HepG2 (cell line): ENCODE measurements at regions not wholly inside any gene's neighbourhood (a gene's known extent, or its start where the extent isn't known, plus 50 kb on each side); places are given as distances from the start of the nearest gene placed in this dataset.

Source experiments
- ATAC-seq: fragments of 200-7000 bp; cut with Tn5 transposase; 3 replicates; pipeline ENCODE4 v1.9.1; 2020; ENCODE audit warnings: mild to moderate bottlenecking, moderate library complexity
- BruUV-seq: library from RNA; stranded (reverse); fragments of 400-500 nt; replicated peaks from 2 replicates; lab custom pipeline; 2021; lab: Mats Ljungman, UMichigan
- CTCF ChIA-PET: fragments of 300-600 bp; formaldehyde crosslinking; extraction: SDS; loops from one replicate; lab custom pipeline; 2021; ENCODE audit warnings: low total read pairs, inconsistent platforms, low intra/inter-chr PET ratio; lab: Yijun Ruan, JAX
- POLR2A ChIA-PET: fragments of 350-600 bp; sonication (Branson Sonifier 250); formaldehyde crosslinking; loops from one replicate; lab custom pipeline; 2020; ENCODE audit warnings: antibody characterized with exemption, inconsistent platforms; lab: Yijun Ruan, JAX
- DNase-seq: peaks from one replicate; pipeline ENCODE4 v3.0.0-alpha.2; 2015; ENCODE audit warnings: low spot score
- FAIRE-seq: peaks from 3 replicates; lab custom pipeline; 2011; peaks lifted over from hg19 to GRCh38; lab: Jason Lieb, UNC
- H2AFZ ChIP-seq: one replicate; pipeline ENCODE4 v1.6.1; 2011; ENCODE audit warnings: low read length, inconsistent platforms
- H3K27ac ChIP-seq: fragments of 300-600 bp; 3 replicates; pipeline ENCODE4 v1.8.0; 2011; ENCODE audit warnings: mixed run types, mild to moderate bottlenecking, mixed read lengths, low read length, inconsistent platforms; ENCODE audit not compliant: insufficient read depth; ENCODE audit errors: extremely low read length
- H3K27me3 ChIP-seq, 2 experiments: fragments of 200-600 bp in 1 of 2; 2 replicates in 1 of 2; 3 replicates in 1 of 2; pipeline versions ENCODE4 v1.6.0 to v1.8.0; 2011; ENCODE audit warnings: low read length in 2 of 2, mild to moderate bottlenecking in 2 of 2, moderate library complexity in 2 of 2, inconsistent platforms in 1 of 2; ENCODE audit not compliant: insufficient read depth in 2 of 2, control insufficient read depth in 1 of 2
- H3K36me3 ChIP-seq, 2 experiments: fragments of 200-600 bp in 1 of 2; replicated peaks in 1 of 2; 2 replicates in 1 of 2; 3 replicates in 1 of 2; pipeline versions ENCODE4 v1.5.1 to v1.8.0; 2011; ENCODE audit warnings: low read length in 2 of 2, inconsistent platforms in 1 of 2; ENCODE audit not compliant: insufficient read depth in 2 of 2, control insufficient read depth in 1 of 2
- H3K4me1 ChIP-seq: 2 replicates; pipeline ENCODE4 v1.5.1; 2012; ENCODE audit warnings: low read length, inconsistent platforms; ENCODE audit not compliant: insufficient read depth
- H3K4me2 ChIP-seq: 2 replicates; pipeline ENCODE4 v1.6.0; 2011; ENCODE audit warnings: low read depth, low read length, inconsistent platforms
- H3K4me3 ChIP-seq, 3 experiments: fragments of 200-600 bp in 1 of 3; sonication (generic), shearing (Covaris generic) in 1 of 3; replicated peaks in 1 of 3; 2 replicates each; pipeline ENCODE4 v1.5.1; 2011 to 2016; ENCODE audit warnings: low read length in 3 of 3, inconsistent platforms in 2 of 3, low read depth in 2 of 3, mild to moderate bottlenecking in 2 of 3, control low read depth in 1 of 3, mixed read lengths in 1 of 3; ENCODE audit not compliant: insufficient read depth in 1 of 3
- H3K79me2 ChIP-seq: one replicate; pipeline ENCODE4 v1.6.1; 2011; ENCODE audit warnings: low read length, inconsistent platforms; ENCODE audit not compliant: insufficient read depth
- H3K9ac ChIP-seq: 2 replicates; pipeline ENCODE4 v1.6.0; 2011; ENCODE audit warnings: mild to moderate bottlenecking, low read depth, low read length, inconsistent platforms; ENCODE audit not compliant: insufficient read depth
- H3K9me3 ChIP-seq: 2 replicates; pipeline ENCODE4 v1.5.1; 2012; ENCODE audit warnings: mild to moderate bottlenecking, low read length
- H4K20me1 ChIP-seq: 2 replicates; pipeline ENCODE4 v1.6.0; 2011; ENCODE audit warnings: inconsistent platforms, mild to moderate bottlenecking, low read length, moderate library complexity; ENCODE audit not compliant: insufficient read depth
- ETV6 ChIP-seq: sonication (generic); formaldehyde crosslinking; conservative IDR thresholded peaks from 2 replicates; pipeline ENCODE4 v1.4.0; 2020; ENCODE audit warnings: missing genetic modification reagents
- NFKB2 ChIP-seq: sonication (generic); formaldehyde crosslinking; IDR thresholded peaks from 2 replicates; pipeline ENCODE4 v1.4.0; 2020; ENCODE audit warnings: missing genetic modification reagents, borderline replicate concordance
- ZNF20 ChIP-seq: sonication (generic); formaldehyde crosslinking; IDR thresholded peaks from 2 replicates; pipeline ENCODE4 v1.4.0; 2020; ENCODE audit warnings: mild to moderate bottlenecking, moderate library complexity, missing genetic modification reagents
- ZNF33A ChIP-seq: sonication (generic); formaldehyde crosslinking; IDR thresholded peaks from 2 replicates; pipeline ENCODE4 v1.5.1; 2020; ENCODE audit warnings: missing genetic modification reagents, mild to moderate bottlenecking, moderate library complexity, borderline replicate concordance
- WGBS: methylation state at CpG from one replicate; pipeline ENCODE4 v1.1.6; 2017; ENCODE audit warnings: low lambda C conversion rate; 5-methylcytosine and 5-hydroxymethylcytosine counted together
- in situ Hi-C: cut with HindIII; loops from 2 replicates; pipeline ENCODE4 v1.10.0; 2017; ENCODE audit warnings: low pct_unique_long_range_greater_than_20kb; ENCODE audit not compliant: extremely low pct_ligation_motif_present
- intact Hi-C: fragments of 100-400 bp; cut with micrococcal nuclease; formaldehyde crosslinking; loops from one replicate; pipeline ENCODE4 v1.10.0; 2022; ENCODE audit not compliant: unreplicated experiment
- TF ChIP-seq, protein P1 (sequence below): sonication (generic); formaldehyde crosslinking; conservative IDR thresholded peaks from 2 replicates; pipeline ENCODE4 v1.4.0; 2020; ENCODE audit warnings: missing genetic modification reagents
- TF ChIP-seq, protein P2 (sequence below): sonication (generic); formaldehyde crosslinking; IDR thresholded peaks from 2 replicates; pipeline ENCODE4 v1.5.1; 2020; ENCODE audit warnings: mild to moderate bottlenecking, moderate library complexity, missing genetic modification reagents

DNA sequence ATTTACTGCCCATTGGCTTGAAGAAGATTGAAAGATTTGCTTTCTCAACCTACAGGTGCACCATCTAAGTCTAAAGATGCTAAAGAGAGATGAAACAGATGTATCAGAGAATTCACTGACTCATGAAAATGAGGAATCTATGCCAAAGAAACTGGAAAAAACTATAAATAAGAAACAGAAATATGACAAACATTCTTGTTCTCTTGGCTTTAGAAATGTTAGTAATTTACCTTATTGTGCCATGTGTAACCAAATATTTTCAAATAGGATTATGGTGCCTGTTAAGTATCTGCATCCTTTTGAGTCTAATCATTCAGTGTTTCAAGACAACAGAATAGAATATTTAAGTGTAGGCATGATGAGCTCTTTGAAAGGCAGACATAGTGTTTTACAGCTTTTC, 271.5 kb downstream of the MEX3B start:
- ChIA-PET CTCF (no interaction called here), POLR2A (no interaction called here)
- Histone ChIP-seq H3K4me1 (no peaks in the 10 kb centered on the region), H3K79me2 (no peaks in the 10 kb centered on the region), H3K4me3 (no peak overlapping the region), H3K36me3 (no peaks in the 10 kb centered on the region), H3K4me2 (no peak overlapping the region), H3K9me3 (no peaks in the 10 kb centered on the region), H2AFZ (no peak overlapping the region), H3K27ac (no peak overlapping the region), H3K9ac (no peak overlapping the region), H4K20me1 (no peaks in the 10 kb centered on the region), H3K27me3 (no peaks in the 10 kb centered on the region; a peak in 2 of 5 replicates)
- no TSS peak for BruUV-seq
- FAIRE-seq = no peak
- TF ChIP-seq, protein P1, sequence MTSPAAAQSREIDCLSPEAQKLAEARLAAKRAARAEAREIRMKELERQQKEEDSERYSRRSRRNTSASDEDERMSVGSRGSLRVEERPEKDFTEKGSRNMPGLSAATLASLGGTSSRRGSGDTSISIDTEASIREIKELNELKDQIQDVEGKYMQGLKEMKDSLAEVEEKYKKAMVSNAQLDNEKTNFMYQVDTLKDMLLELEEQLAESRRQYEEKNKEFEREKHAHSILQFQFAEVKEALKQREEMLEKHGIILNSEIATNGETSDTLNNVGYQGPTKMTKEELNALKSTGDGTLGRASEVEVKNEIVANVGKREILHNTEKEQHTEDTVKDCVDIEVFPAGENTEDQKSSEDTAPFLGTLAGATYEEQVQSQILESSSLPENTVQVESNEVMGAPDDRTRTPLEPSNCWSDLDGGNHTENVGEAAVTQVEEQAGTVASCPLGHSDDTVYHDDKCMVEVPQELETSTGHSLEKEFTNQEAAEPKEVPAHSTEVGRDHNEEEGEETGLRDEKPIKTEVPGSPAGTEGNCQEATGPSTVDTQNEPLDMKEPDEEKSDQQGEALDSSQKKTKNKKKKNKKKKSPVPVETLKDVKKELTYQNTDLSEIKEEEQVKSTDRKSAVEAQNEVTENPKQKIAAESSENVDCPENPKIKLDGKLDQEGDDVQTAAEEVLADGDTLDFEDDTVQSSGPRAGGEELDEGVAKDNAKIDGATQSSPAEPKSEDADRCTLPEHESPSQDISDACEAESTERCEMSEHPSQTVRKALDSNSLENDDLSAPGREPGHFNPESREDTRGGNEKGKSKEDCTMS (CRISPR knock-in tag) = no peak
- ATAC-seq = no peak
- intact Hi-C loops (no loop called here), in situ Hi-C loops (no loop called here)
- DNase-seq = no peak

DNA sequence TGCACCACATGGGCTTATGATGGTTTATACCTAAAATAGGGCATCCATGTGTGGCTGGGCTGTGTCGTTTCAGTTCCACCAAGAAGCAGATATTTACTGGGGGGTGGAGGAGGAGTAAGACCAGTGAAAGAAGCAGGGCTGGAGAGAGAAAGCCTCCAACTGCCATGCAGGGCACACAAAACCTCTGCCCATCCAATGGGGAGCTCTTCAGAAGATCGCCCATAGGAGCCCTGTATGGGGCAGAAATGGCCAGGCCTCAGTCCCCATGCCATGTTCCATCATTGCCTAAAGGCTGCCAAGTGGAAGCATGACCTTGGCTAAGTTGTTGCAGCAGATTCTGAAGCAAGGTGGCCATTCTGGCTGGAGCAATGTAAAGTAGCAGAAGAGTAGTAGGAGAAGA, 277.0 kb downstream of the MEX3B start:
- intact Hi-C loops = loop anchor here (10.0 kb wide), 1 partner anchor 654 kb away; no protein-coding TSS in a partner anchor
- no peaks in the 10 kb centered on the region for H3K36me3 ChIP-seq
- H3K9ac ChIP-seq = no peak overlapping the region
- no peaks in the 10 kb centered on the region for H3K79me2 ChIP-seq
- CTCF ChIA-PET = no interaction called here
- 0% methylated on average over 2 of the region's 2 CpGs for WGBS
- no peak overlapping the region for H3K27ac ChIP-seq
- TF ChIP-seq, protein P2, sequence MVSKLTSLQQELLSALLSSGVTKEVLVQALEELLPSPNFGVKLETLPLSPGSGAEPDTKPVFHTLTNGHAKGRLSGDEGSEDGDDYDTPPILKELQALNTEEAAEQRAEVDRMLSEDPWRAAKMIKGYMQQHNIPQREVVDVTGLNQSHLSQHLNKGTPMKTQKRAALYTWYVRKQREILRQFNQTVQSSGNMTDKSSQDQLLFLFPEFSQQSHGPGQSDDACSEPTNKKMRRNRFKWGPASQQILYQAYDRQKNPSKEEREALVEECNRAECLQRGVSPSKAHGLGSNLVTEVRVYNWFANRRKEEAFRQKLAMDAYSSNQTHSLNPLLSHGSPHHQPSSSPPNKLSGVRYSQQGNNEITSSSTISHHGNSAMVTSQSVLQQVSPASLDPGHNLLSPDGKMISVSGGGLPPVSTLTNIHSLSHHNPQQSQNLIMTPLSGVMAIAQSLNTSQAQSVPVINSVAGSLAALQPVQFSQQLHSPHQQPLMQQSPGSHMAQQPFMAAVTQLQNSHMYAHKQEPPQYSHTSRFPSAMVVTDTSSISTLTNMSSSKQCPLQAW (CRISPR knock-in tag) = no peak
- TF ChIP-seq ZNF33A (CRISPR knock-in tag) (no peak), ETV6 (no peak), NFKB2 (CRISPR knock-in tag) (no peak), ZNF20 (CRISPR knock-in tag) (no peak)
- no peaks in the 10 kb centered on the region; a peak in 2 of 5 replicates for H3K27me3 ChIP-seq
- no peak for ATAC-seq
- no peak overlapping the region for H3K4me2 ChIP-seq
- FAIRE-seq = no peak
- H3K4me1 ChIP-seq = no peaks in the 10 kb centered on the region
- POLR2A ChIA-PET = no interaction called here
- BruUV-seq = no TSS peak
- H3K4me3 ChIP-seq = no peak overlapping the region
- in situ Hi-C loops = no loop called here
- no peak overlapping the region for H2AFZ ChIP-seq
- DNase-seq = no peak
- no peaks in the 10 kb centered on the region for H4K20me1 ChIP-seq
- H3K9me3 ChIP-seq = no peaks in the 10 kb centered on the region
